Endothelial cell of umbilical vein (primary cell): ENCODE measurements at regions not wholly inside any gene's neighbourhood (a gene's known extent, or its start where the extent isn't known, plus 50 kb on each side); places are given as distances from the start of the nearest gene placed in this dataset.

Source experiments
- EZH2 ChIP-seq: IDR thresholded peaks from 2 replicates; pipeline ENCODE4 v1.6.1; 2012; ENCODE audit warnings: borderline replicate concordance, low read depth, mild to moderate bottlenecking, moderate library complexity, low read length, inconsistent platforms; ENCODE audit not compliant: severe bottlenecking
- GATA2 ChIP-seq: IDR thresholded peaks from 2 replicates; pipeline ENCODE4 v1.7.0; 2011; ENCODE audit warnings: low read depth, mild to moderate bottlenecking, moderate library complexity, mixed read lengths, low read length; ENCODE audit not compliant: insufficient read length, insufficient read depth
- MAX ChIP-seq: IDR thresholded peaks from 2 replicates; pipeline ENCODE4 v1.6.1; 2011; ENCODE audit not compliant: insufficient read depth, insufficient read length
- POLR2A ChIP-seq: IDR thresholded peaks from 2 replicates; pipeline ENCODE4 v1.6.1; 2012; ENCODE audit warnings: low read depth, mild to moderate bottlenecking, control low read depth, low read length
- POLR2AphosphoS5 ChIP-seq: IDR thresholded peaks from 2 replicates; pipeline ENCODE4 v1.6.1; 2012; ENCODE audit warnings: low read depth, mild to moderate bottlenecking, control low read depth, low read length, moderate library complexity; ENCODE audit not compliant: insufficient read depth
- TF ChIP-seq, protein P1 (sequence below), 2 donors: IDR thresholded peaks; 1 replicate in 1 of 2; 2 replicates in 1 of 2; pipeline ENCODE4 v1.5.1; 2011; ENCODE audit warnings: low read length in 2 of 2, mild to moderate bottlenecking in 2 of 2, moderate library complexity in 2 of 2, control low read depth in 1 of 2, inconsistent platforms in 1 of 2, low read depth in 1 of 2; ENCODE audit not compliant: insufficient read depth in 1 of 2; ENCODE audit errors: extremely low read depth in 1 of 2

GRCh38 chr2:187252063-187252462, 196.0 kb downstream of the CALCRL start:
- TF ChIP-seq, protein P1, sequence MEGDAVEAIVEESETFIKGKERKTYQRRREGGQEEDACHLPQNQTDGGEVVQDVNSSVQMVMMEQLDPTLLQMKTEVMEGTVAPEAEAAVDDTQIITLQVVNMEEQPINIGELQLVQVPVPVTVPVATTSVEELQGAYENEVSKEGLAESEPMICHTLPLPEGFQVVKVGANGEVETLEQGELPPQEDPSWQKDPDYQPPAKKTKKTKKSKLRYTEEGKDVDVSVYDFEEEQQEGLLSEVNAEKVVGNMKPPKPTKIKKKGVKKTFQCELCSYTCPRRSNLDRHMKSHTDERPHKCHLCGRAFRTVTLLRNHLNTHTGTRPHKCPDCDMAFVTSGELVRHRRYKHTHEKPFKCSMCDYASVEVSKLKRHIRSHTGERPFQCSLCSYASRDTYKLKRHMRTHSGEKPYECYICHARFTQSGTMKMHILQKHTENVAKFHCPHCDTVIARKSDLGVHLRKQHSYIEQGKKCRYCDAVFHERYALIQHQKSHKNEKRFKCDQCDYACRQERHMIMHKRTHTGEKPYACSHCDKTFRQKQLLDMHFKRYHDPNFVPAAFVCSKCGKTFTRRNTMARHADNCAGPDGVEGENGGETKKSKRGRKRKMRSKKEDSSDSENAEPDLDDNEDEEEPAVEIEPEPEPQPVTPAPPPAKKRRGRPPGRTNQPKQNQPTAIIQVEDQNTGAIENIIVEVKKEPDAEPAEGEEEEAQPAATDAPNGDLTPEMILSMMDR (IDR thresholded peaks at IDR 0.05; ENCODE audit: extremely low read depth in 1 of 2, insufficient read depth in 1 of 2, low read depth in 1 of 2, low read length in 2 of 2): no peak
- TF ChIP-seq MAX: no peak
- no peak for TF ChIP-seq POLR2A
- TF ChIP-seq POLR2AphosphoS5: no peak
- TF ChIP-seq EZH2: no peak
- TF ChIP-seq GATA2: no peak
